ENCODE measurements at regions not wholly inside any gene's neighbourhood (a gene's known extent, or its start where the extent isn't known, plus 50 kb on each side); places are given as distances from the start of the nearest gene placed in this dataset.

DNA sequence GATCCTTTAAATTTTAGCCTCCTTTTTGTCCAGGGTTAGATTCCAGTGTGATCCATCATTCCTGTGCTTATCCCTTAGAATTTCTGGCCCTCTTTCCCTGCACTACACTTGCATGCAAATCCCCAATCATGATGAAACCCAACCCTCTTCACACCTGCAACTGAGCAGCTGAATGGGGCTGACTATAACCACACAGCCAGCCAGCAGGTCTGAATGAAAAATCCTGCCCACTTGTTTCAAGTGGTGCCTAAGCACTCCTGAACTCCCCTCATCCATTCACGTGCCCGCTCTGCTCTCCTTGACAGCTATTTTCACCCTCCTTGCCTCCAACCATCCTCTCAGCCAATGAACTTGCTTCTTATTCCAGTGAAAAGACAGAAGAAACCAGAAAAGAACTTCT, 80.5 kb upstream of the AFF3 start:
- DNase-seq (ENCODE audit: low spot score) = no peak

GRCh38 chr2:100218552-100218951, 76.2 kb upstream of the AFF3 start:
- no peak for DNase-seq (ENCODE audit: low spot score)

GRCh38 chr2:100217323-100217722, 74.9 kb upstream of the AFF3 start:
- no peak for DNase-seq (ENCODE audit: low spot score)

DNA sequence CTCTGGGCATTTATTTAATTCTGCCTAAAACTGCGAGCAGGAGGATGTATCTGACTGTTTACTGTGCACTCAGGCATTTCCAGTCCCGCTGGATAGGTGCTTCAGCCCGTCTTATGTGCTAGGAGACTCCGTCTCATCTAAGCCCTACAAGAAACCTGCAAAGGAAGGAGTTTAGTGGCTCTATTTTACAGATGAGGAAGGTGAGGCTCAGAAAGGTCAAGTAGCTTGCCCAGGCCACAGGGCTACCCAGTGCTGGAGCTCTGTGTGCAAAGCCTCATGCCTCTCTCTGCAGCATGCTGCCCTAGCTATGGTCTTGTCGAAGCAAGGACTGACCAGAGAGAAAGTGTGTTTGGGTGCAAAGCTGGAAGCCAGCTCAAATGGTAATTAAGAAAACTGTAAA, 73.6 kb upstream of the AFF3 start:
- DNase-seq (ENCODE audit: low spot score) = no peak

DNA sequence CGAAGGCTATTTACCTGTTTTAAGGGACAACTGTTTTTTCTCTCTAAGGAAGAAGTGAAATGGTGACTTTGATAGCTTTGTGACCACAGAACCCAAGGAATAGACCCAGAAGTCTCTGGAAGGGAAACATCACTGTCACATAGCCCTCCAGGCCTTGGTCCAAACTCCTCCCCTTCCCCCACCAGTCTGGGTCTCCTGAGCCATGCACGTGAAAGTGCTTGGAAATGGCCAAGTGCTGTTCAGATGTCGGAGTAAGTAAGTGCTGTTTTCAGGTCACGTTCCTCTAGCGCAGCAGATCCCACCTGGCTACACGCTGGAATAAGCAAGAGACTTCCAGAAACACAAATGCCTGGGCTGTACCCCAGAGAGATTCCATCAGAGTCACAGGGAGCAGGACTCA, 73.0 kb upstream of the AFF3 start:
- DNase-seq (ENCODE audit: low spot score) = no peak

DNA sequence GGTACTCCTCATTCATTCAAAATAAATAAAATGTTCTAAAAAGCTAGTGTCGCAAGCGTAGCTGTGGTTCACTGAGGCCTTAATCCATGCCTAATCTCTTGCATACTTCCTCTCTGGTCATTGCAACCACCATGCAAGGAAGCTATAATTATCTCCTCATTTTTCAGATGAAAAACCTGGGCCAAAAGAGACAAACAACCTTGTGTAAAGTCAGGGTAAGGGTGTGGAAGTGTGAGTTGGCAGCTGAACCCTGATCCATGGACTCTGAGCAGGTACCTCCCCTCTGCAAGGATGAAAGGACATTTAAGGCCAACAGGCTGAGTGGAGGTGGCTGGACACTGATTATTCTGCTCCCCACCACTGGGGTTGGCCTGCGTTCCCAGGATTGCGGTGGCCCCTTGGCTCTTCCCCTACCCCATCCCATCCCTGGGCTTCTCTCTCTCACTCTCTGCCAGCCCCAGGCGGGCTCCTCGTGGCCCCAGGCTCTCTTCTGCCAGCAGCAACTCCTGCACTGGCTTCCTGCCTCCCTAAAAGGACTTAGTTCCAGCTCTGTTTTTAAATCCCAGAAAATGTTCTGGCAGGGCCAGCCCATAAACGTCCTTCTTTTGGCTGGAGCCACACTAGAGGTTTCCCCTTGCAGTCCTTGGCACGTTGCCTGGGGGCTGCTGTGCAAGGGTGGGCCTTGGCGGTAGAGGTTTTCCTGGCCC, 72.0 kb upstream of the AFF3 start:
- DNase-seq (ENCODE audit: low spot score) = no peak

DNA sequence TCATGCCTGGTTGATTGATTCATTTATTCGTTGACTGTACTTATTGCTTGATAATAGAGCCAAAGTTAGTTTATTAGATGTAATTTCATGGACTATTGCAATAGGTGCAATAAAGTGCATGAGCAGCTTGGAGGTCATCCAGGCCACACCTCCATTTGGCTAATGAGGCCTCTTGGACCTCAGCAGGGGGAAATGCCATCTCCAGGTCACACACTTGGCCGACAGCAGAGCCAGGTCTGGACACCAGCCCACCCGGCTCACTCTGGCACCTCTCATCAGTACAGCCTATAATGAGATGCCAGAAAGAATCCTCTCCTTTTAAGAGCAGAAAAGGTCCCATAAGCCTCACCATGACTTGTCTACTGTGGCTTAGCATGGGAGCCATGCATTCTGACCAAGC, 71.2 kb upstream of the AFF3 start:
- DNase-seq (ENCODE audit: low spot score) = no peak

DNA sequence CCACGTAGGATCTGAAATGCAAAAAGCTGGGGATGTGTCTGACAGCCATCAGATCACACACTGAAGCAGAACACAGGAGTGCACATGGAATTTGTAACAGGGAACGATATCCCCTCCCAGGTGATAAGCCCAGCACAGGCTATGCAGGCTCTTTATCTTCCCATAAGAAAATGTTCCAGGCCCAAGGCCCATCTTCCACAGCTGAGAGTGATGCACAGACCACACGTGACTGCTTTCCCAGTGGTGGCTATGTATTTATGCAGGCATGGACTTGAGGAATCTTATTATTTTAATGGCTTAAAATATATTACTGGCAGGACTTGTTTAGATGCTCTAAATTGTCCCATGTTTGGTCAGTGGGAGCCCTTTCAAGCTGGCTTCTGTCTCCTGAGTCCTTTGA, 70.5 kb upstream of the AFF3 start:
- DNase-seq (ENCODE audit: low spot score) = no peak

DNA sequence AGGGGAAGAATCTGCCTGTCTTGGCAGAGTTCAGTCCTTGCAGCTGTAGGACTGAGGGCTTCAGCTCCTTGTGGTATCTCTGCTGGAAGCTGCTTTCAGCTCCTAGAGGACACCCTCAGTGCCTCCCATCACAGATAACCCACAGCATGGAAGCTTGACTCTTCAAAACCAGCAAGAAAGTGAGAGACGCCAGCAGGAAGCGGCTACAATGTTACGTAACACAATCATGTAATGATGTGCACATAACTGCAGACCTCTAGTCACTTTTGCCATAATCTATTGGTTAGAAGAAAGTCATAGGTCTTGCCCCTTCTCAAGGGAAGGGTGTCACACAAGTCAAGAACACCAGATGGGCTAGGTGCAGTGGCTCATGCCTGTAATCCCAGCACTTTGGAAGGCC, 69.1 kb upstream of the AFF3 start:
- DNase-seq (ENCODE audit: low spot score) = no peak

DNA sequence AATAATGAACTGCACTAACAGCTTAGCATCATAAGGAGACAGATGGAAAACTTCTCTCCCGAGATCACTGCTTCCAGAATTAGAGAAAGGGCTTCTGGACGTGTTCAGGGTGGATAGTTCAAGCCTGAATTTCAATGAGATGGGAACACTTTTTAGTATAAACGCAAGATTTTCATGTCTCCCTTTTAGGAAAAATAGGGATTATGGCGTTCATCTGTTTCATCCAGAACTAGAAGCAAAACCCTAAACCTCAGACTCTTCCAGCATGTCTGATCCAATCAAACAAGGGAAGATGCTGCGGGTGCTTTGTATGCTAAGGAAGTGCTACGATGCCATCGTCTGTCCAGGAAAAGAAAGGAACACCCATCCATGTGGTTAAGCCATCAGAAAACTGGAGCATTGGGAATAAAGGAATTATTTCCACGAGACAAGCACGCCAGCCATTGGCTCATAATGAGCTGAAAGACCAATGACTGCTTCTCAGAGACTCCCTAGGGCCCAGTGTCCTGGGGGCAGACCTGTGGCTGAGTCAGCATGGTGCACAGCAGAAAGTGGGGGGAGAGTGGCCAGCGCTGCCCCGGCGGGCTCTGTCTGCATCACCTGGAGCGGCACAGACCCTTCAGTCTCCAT, 65.9 kb upstream of the AFF3 start:
- peak; percentile 59 for DNase-seq (ENCODE audit: low spot score)

DNA sequence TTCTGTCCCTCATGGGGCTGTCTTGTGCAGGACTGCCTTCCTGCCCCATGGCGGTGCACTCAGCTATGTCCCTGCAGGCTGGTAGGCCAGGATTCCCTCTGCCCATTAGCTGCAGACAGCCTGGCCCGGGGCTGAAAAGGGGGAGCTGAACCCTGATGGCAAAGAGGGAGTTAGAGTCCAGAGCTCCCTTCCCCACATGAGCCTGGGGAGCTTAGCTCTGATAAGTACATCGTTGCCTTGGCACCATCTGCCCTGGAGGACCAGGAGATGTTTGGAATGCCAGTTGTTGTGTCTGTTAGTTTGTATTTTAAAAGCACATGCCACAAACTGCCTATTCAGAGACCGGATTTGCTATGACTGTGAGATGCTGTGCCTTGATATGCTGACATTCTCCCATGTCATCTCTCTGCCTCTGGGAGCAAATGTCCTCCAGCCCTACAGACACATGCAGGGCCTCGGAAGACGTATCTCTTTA, 65.1 kb upstream of the AFF3 start:
- DNase-seq (ENCODE audit: low spot score) = peak; percentile 7

DNA sequence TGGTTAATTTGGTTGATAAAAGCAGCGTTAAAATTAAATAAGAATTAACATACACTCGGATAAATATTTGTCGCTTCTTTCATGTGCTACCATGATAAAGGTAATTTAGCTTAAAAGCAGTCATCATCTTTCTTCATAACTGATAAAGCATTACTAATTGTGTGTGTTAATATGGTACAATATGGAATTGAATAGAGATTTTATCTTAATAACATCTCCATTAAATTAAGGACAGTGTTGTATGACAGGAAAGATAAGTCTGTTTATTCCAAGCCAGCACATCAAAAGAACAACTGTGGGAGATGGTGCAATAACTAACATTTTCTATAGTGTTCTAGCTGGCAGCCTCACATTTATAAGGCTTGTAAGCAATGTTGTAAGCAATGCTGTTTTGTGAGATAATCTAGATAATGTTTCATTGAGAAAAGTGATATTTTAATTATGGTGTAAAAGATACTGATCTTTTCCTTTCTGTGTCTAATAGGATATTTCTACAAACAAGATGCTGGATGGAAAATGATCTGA, 64.4 kb upstream of the AFF3 start:
- no peak for DNase-seq (ENCODE audit: low spot score)

GRCh38 chr2:100205174-100205573, 62.8 kb upstream of the AFF3 start:
- DNase-seq (ENCODE audit: low spot score) = no peak

DNA sequence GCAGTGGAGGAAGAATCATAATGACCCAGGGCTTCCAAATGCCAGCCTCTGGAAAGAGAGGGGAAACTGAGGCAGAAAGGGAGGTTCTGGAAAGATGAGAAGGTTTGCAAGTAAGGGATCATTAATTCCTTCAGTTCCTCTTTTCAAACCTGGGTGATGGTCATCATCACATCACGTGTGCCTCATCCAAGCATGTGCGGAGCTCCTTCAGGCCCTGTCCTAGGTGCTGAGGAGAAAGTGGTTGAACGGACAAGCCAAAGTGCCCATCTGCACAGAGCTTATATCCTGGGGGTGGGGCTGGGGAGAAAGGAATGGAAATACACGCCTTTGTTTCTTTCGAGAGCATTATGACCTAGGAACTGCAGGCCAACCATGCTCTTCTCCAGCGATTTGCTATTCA, 60.2 kb upstream of the AFF3 start:
- no peak for DNase-seq (ENCODE audit: low spot score)

DNA sequence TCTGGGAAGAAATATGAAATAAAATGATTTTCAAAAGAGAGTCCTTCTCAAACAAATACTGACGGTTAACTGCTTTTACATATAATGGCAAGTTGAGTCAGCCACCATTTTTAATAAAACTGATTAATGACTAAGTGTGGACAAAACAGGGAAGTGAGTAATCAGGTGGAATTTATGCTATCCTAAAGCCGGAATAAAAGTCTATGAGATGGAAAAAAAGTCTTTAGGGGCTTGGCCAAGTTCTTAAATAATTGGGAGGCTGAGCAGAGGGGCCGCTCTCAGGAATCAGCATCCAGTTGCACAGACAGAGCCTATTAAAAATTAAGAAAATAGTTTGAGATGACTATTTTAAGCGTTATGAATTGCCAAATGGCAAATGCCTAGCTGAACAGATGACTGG, 58.6 kb upstream of the AFF3 start:
- no peak for DNase-seq (ENCODE audit: low spot score)

DNA sequence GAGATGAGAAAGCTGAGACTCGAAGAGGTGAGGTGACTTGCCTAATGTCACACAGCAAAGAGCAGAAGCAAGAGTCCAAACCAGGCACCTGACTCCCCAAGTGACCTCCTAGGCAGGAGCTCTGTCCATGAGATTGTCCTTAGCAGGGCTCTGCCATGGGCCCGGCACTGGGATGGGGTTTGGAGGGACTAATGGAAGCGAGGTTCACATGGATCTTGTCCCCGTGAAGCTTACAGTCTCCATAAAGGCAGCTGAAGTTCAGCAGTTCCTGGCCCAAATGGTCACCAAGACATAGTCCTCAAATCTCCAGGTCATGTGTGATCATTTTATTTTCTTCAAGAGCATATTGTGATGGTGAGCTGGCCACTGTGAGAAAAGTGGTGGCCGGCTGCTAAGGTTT, 57.0 kb upstream of the AFF3 start:
- no peak for DNase-seq (ENCODE audit: low spot score)

DNA sequence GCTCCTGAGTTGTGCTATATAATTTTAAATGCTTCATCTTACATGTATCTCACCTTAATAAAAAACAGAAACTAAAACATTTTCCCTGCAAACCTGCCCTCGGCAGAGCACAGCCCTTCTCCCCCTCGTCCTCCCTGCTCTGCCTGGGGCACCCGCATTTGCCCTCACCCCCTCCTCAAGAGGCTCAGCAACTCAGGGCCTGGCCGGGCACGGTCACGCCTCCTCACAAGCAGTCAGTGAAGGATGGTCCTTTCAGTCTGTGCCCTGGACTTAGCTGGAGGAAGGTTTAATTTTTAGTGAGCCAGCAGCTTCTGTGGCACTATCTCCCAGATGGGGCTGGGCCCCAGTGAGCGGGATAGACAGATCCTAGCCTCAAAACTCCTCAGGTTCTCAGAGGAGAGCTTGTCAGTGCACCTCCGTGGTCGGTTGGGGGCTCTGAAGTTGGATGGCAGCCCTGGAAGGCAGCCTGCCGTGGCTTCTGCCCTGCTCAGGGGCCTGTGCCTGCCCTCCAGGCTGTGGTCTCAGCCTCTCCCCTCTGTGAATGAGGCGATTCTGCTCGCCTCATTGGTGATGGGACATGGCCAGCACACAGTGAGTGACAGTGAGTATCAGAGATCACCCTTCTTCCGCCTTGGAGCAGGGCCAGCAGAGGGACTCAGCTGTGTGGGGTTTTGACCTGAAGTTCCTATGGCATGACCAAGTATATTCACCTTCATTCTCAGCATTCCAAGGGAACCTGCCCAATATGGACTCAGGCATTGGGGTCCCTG, 56.3 kb upstream of the AFF3 start:
- no peak for DNase-seq (ENCODE audit: low spot score)

- peak; percentile 62 for DNase-seq (ENCODE audit: low spot score)
These were observed 55.3 kb upstream of the AFF3 start for GRCh38 chr2:100197631-100198153.

DNA sequence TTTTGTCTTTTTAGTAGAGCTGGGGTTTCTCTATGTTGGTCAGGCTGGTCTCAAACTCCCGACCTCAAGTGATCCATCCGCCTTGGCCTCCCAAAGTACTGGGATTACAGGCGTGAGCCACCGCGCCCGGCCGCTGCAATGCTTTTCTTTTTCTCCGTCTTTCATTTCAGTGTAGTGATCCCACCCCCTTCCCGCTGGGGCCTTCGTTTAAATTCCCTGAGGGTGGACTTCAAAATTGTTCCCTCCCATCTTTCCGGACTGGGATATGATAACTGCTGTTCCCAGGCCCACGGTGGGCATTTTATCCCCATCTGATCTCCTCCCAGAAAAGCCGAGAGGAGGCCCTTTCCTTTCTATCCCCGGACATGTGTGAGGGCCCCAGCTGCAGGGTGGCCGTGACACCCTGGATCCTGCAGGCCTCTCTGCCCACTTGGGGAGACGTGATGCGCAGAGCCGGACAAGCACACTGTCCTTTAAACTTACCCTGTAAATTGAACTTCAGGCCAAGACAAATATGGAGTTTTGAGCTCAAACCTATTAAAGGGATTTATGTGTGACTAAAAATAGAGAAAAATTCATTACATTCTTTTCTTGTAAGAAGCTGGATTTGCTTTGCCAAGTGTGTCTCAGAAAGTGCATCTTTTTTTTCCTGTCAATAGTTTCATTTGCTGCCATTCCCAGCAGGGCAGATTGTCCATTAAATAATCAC, 54.5 kb upstream of the AFF3 start:
- no peak for DNase-seq (ENCODE audit: low spot score)

- no peak for DNase-seq (ENCODE audit: low spot score)
These were observed 53.6 kb upstream of the AFF3 start for GRCh38 chr2:100195942-100196341.

DNA sequence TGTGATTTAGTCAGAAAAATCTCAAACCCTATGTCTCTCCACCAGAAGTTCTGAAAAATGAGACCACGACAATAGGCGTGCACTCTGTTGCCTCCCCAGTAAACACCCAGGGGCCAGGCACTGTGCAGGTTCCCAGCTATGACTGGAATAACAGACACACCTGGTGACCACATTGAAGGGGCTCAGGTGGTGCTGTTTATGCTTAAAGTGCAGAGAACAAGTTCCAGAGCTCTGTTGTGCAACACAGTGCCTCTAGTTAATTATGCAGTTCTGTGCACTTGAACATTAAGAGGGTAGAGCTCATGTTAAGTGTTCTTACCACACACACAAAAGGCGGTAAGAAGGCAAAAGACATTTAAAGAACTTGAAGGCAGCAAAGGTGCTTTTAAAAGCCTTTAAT, 52.6 kb upstream of the AFF3 start:
- DNase-seq (ENCODE audit: low spot score) = no peak

- no peak for DNase-seq (ENCODE audit: low spot score)
These were observed 50.9 kb upstream of the AFF3 start for GRCh38 chr2:100193291-100193710.
